GM12878 (cell line): ENCODE measurements at regions not wholly inside any gene's neighbourhood (a gene's known extent, or its start where the extent isn't known, plus 50 kb on each side); places are given as distances from the start of the nearest gene placed in this dataset.

Experiments
- CREB1 ChIP-seq: IDR thresholded peaks from 2 replicates; pipeline ENCODE4 v1.6.1; 2012; ENCODE audit warnings: low read depth, mild to moderate bottlenecking, inconsistent platforms
- MTA3 ChIP-seq: IDR thresholded peaks from 2 replicates; pipeline ENCODE4 v1.6.1; 2012; ENCODE audit warnings: low read length, inconsistent platforms, borderline replicate concordance
- SP1 ChIP-seq: IDR thresholded peaks from one replicate; pipeline ENCODE4 v1.6.1; 2011; ENCODE audit warnings: low read depth, low read length
- TBL1XR1 ChIP-seq: IDR thresholded peaks from 2 replicates; pipeline ENCODE4 v1.6.1; 2012; ENCODE audit warnings: low read depth, low read length, improper control_type of control experiment
- ZNF274 ChIP-seq: IDR thresholded peaks from one replicate; pipeline ENCODE4 v1.8.0; 2011; ENCODE audit not compliant: insufficient read length, insufficient read depth
- TF ChIP-seq, protein P1 (sequence below): IDR thresholded peaks from 2 replicates; pipeline ENCODE4 v1.6.1; 2011; ENCODE audit warnings: low read depth, low read length, improper control_type of control experiment, borderline replicate concordance
- TF ChIP-seq, protein P2 (sequence below), 3 experiments: IDR thresholded peaks in 2 of 3; conservative IDR thresholded peaks in 1 of 3; 2 replicates each; pipeline ENCODE4 v1.5.1; 2011; ENCODE audit warnings: low read depth in 3 of 3, low read length in 3 of 3, mild to moderate bottlenecking in 3 of 3, control low read depth in 2 of 3, moderate library complexity in 2 of 3, inconsistent platforms in 1 of 3, mixed read lengths in 1 of 3; ENCODE audit not compliant: control insufficient read depth in 2 of 3, insufficient read depth in 1 of 3; ENCODE audit errors: extremely low read depth in 1 of 3
- TF ChIP-seq, protein P3 (sequence below): fragments of 150-350 bp; IDR thresholded peaks from 2 replicates; pipeline ENCODE4 v1.6.1; 2014; ENCODE audit warnings: mild to moderate bottlenecking, low read depth, low read length

DNA sequence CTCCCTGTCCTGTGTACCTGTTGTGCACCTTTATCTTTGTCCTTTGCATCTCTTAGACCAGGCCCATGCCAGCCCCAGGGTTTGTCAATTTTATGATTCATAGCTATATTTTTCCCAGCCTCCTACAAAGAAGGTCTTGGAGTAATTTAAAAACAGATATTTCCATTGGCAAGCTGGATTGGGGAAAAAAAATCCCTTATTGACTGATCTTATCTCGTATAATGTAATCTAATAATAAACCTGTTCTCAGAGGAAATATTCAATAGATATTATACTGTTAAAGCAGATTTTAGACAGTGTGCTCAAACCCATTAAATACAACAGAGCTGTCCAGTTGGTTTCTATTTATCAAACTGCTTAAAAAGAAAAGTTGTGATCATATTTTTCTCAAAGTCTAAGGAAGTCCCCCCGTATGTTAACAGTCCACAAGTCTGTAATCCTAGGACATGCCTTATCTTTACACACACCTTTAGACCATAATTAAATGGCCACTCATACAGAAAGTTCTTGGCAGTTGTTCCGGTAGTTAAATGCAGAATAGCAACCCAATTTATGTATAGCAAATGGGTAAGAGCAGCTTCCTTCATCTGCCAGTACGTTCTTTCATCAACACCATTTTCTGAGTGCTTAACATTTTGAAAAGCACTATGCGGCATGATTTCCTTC is 700.9 kb upstream of the NR2F2 start:
- TF ChIP-seq, protein P1, sequence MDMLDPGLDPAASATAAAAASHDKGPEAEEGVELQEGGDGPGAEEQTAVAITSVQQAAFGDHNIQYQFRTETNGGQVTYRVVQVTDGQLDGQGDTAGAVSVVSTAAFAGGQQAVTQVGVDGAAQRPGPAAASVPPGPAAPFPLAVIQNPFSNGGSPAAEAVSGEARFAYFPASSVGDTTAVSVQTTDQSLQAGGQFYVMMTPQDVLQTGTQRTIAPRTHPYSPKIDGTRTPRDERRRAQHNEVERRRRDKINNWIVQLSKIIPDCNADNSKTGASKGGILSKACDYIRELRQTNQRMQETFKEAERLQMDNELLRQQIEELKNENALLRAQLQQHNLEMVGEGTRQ: no peak
- TF ChIP-seq CREB1 (no peak), MTA3 (no peak), ZNF274 (no peak), SP1 (no peak), TBL1XR1 (no peak)
- TF ChIP-seq, protein P2, sequence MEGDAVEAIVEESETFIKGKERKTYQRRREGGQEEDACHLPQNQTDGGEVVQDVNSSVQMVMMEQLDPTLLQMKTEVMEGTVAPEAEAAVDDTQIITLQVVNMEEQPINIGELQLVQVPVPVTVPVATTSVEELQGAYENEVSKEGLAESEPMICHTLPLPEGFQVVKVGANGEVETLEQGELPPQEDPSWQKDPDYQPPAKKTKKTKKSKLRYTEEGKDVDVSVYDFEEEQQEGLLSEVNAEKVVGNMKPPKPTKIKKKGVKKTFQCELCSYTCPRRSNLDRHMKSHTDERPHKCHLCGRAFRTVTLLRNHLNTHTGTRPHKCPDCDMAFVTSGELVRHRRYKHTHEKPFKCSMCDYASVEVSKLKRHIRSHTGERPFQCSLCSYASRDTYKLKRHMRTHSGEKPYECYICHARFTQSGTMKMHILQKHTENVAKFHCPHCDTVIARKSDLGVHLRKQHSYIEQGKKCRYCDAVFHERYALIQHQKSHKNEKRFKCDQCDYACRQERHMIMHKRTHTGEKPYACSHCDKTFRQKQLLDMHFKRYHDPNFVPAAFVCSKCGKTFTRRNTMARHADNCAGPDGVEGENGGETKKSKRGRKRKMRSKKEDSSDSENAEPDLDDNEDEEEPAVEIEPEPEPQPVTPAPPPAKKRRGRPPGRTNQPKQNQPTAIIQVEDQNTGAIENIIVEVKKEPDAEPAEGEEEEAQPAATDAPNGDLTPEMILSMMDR (IDR thresholded peaks at IDR 0.05 in 2 of 3, conservative IDR thresholded peaks at IDR 0.05 in 1 of 3; ENCODE audit: control insufficient read depth in 2 of 3, extremely low read depth in 1 of 3, insufficient read depth in 1 of 3, low read depth in 3 of 3, low read length in 3 of 3): no peak
- TF ChIP-seq, protein P3, sequence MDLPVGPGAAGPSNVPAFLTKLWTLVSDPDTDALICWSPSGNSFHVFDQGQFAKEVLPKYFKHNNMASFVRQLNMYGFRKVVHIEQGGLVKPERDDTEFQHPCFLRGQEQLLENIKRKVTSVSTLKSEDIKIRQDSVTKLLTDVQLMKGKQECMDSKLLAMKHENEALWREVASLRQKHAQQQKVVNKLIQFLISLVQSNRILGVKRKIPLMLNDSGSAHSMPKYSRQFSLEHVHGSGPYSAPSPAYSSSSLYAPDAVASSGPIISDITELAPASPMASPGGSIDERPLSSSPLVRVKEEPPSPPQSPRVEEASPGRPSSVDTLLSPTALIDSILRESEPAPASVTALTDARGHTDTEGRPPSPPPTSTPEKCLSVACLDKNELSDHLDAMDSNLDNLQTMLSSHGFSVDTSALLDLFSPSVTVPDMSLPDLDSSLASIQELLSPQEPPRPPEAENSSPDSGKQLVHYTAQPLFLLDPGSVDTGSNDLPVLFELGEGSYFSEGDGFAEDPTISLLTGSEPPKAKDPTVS: no peak
